HEK293T (cell line): ENCODE measurements at regions not wholly inside any gene's neighbourhood (a gene's known extent, or its start where the extent isn't known, plus 50 kb on each side); places are given as distances from the start of the nearest gene placed in this dataset.

Source experiments
- ARNT ChIP-seq: fragments of 450-650 bp; IDR thresholded peaks from 2 replicates; pipeline ENCODE4 v1.6.1; 2017; ENCODE audit warnings: mild to moderate bottlenecking
- BHLHE40 ChIP-seq: fragments of 450-650 bp; IDR thresholded peaks from 2 replicates; pipeline ENCODE4 v1.6.1; 2016; ENCODE audit warnings: mild to moderate bottlenecking, moderate library complexity, borderline replicate concordance
- FOXA1 ChIP-seq: fragments of 450-650 bp; IDR thresholded peaks from 2 replicates; pipeline ENCODE4 v1.6.1; 2016; ENCODE audit warnings: mild to moderate bottlenecking
- FOXM1 ChIP-seq: fragments of 450-650 bp; IDR thresholded peaks from 2 replicates; pipeline ENCODE4 v1.6.1; 2017; ENCODE audit warnings: mild to moderate bottlenecking, borderline replicate concordance
- SUZ12 ChIP-seq: fragments of 450-650 bp; IDR thresholded peaks from 2 replicates; pipeline ENCODE4 v1.6.1; 2016; ENCODE audit warnings: mild to moderate bottlenecking
- TARDBP ChIP-seq: fragments of 450-650 bp; IDR thresholded peaks from 2 replicates; pipeline ENCODE4 v1.6.1; 2016
- TF ChIP-seq, protein P1 (sequence below): fragments of 450-650 bp; IDR thresholded peaks from 2 replicates; pipeline ENCODE4 v1.6.1; 2016

GRCh38 chr12:93197067-93197593 lies 180.6 kb upstream of the NUDT4 start:
- TF ChIP-seq SUZ12 (no peak), FOXA1 (no peak), BHLHE40 (no peak), FOXM1 (no peak), TARDBP (no peak), ARNT (no peak)
- TF ChIP-seq, protein P1, sequence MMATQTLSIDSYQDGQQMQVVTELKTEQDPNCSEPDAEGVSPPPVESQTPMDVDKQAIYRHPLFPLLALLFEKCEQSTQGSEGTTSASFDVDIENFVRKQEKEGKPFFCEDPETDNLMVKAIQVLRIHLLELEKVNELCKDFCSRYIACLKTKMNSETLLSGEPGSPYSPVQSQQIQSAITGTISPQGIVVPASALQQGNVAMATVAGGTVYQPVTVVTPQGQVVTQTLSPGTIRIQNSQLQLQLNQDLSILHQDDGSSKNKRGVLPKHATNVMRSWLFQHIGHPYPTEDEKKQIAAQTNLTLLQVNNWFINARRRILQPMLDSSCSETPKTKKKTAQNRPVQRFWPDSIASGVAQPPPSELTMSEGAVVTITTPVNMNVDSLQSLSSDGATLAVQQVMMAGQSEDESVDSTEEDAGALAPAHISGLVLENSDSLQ: no peak
